GM12864 (cell line): ENCODE measurements at regions not wholly inside any gene's neighbourhood (a gene's known extent, or its start where the extent isn't known, plus 50 kb on each side); places are given as distances from the start of the nearest gene placed in this dataset.

Experiments used
- DNase-seq: peaks from one replicate; pipeline ENCODE4 v3.0.0-alpha.2; 2011; ENCODE audit warnings: low read depth
- H3K4me3 ChIP-seq: 2 replicates; pipeline ENCODE4 v1.5.1; 2011; ENCODE audit warnings: mild to moderate bottlenecking, low read depth, low read length, control low read depth
- CTCF ChIP-seq: IDR thresholded peaks from 2 replicates; pipeline ENCODE4 v1.5.1; 2011; ENCODE audit warnings: low read depth, mild to moderate bottlenecking, moderate library complexity, low read length, control low read depth, inconsistent platforms; ENCODE audit errors: missing control alignments

GRCh38 chr10:130802301-130802700, 509.2 kb downstream of the TCERG1L start:
- TF ChIP-seq CTCF, result no peak
- DNase-seq, result no peak
- no peak overlapping the region for H3K4me3 ChIP-seq

- no peak for TF ChIP-seq CTCF
- H3K4me3 ChIP-seq, result no peak overlapping the region
- DNase-seq, result no peak
Measured at GRCh38 chr10:130804281-130804680, 507.2 kb downstream of the TCERG1L start.

- no peak for DNase-seq
- no peak overlapping the region for H3K4me3 ChIP-seq
- no peak for TF ChIP-seq CTCF
Measured at GRCh38 chr10:130804778-130805634, 506.5 kb downstream of the TCERG1L start.

GRCh38 chr10:130805635-130806030, 505.9 kb downstream of the TCERG1L start:
- no peak overlapping the region for H3K4me3 ChIP-seq
- no peak for TF ChIP-seq CTCF
- DNase-seq, result no peak

GRCh38 chr10:130806426-130806825, 505.1 kb downstream of the TCERG1L start:
- no peak overlapping the region for H3K4me3 ChIP-seq
- no peak for TF ChIP-seq CTCF
- DNase-seq, result no peak

GRCh38 chr10:130807096-130807495, 504.4 kb downstream of the TCERG1L start:
- TF ChIP-seq CTCF, result no peak
- no peak for DNase-seq
- no peak overlapping the region for H3K4me3 ChIP-seq

- DNase-seq, result no peak
- no peak for TF ChIP-seq CTCF
- H3K4me3 ChIP-seq, result no peak overlapping the region
Measured at GRCh38 chr10:130807721-130808120, 503.8 kb downstream of the TCERG1L start.
